MCF 10A (cell line): ENCODE measurements at regions not wholly inside any gene's neighbourhood (a gene's known extent, or its start where the extent isn't known, plus 50 kb on each side); places are given as distances from the start of the nearest gene placed in this dataset.

ENCODE experiments used
- BruUV-seq: library from RNA; stranded (reverse); fragments of 400-500 nt; replicated peaks from 2 replicates; lab custom pipeline; 2021; lab: Mats Ljungman, UMichigan
- CTCF ChIA-PET: fragments of 300-600 bp; sonication (Branson Sonifier 250); formaldehyde crosslinking; extraction: SDS; loops from one replicate; lab custom pipeline; 2021; ENCODE audit warnings: antibody characterized with exemption, inconsistent platforms; lab: Yijun Ruan, JAX
- POLR2A ChIA-PET: fragments of 300-600, 350-650 bp; sonication (Branson Sonifier 250); formaldehyde crosslinking; extraction: SDS; loops from one replicate; lab custom pipeline; 2020; ENCODE audit warnings: antibody characterized with exemption, inconsistent platforms; lab: Yijun Ruan, JAX
- DNase-seq: peaks from one replicate; pipeline ENCODE4 v3.0.0-alpha.2; 2018; ENCODE audit not compliant: unreplicated experiment
- H3K27ac Mint-ChIP-seq: one replicate; pipeline ENCODE4 v1.8.0; 2022; ENCODE audit warnings: mild to moderate bottlenecking, low read depth, mixed read lengths; ENCODE audit not compliant: unreplicated experiment
- H3K27me3 Mint-ChIP-seq: one replicate; pipeline ENCODE4 v1.8.0; 2022; ENCODE audit warnings: mixed read lengths; ENCODE audit not compliant: insufficient read depth, unreplicated experiment
- H3K36me3 Mint-ChIP-seq: one replicate; pipeline ENCODE4 v1.8.0; 2022; ENCODE audit warnings: mild to moderate bottlenecking, moderate library complexity, mixed read lengths; ENCODE audit not compliant: insufficient read depth, unreplicated experiment
- H3K4me1 Mint-ChIP-seq: one replicate; pipeline ENCODE4 v1.8.0; 2022; ENCODE audit warnings: mixed read lengths; ENCODE audit not compliant: insufficient read depth, unreplicated experiment
- H3K4me3 Mint-ChIP-seq: one replicate; pipeline ENCODE4 v1.8.0; 2022; ENCODE audit warnings: mild to moderate bottlenecking, moderate library complexity, mixed read lengths; ENCODE audit not compliant: unreplicated experiment
- H3K9me3 Mint-ChIP-seq: one replicate; pipeline ENCODE4 v1.8.0; 2022; ENCODE audit warnings: mixed read lengths; ENCODE audit not compliant: unreplicated experiment
- intact Hi-C: fragments of 100-400 bp; cut with micrococcal nuclease; formaldehyde crosslinking; loops from 2 replicates; pipeline ENCODE4 v1.14.1; 2022
- TF ChIP-seq, protein P1 (sequence below): fragments of 200-600 bp; IDR thresholded peaks from one replicate; pipeline ENCODE4 v1.8.0; 2022; ENCODE audit warnings: antibody characterized with exemption, mild to moderate bottlenecking; ENCODE audit not compliant: unreplicated experiment

DNA sequence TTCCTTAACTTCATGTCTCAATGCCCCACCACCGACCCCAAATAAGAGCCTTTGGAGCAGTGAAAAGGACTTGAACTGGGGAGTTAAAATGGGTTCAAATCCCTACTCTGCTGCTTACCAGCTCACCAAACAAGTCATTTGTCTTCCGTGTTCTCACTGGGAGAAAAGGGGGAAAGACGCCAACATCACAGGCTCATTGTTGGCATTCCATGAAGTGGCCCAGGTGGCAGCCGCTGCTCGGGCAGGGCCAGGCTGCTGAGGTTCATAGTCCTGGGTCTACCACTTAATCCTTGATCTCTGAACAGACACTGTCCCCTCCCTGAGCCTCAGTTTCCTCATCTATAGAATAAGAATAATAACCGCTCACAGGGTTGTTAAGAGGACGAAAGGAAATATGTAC is 103.0 kb downstream of the APOB start:
- H3K9me3 Mint-ChIP-seq: no peaks in the 10 kb centered on the region
- CTCF ChIA-PET: interaction anchor here (1.6 to 2.4 kb wide), 2 partner anchors 23 to 159 kb away, joined by 6 to 11 read pairs; no protein-coding TSS in a partner anchor
- H3K27me3 Mint-ChIP-seq: peaks cover 28% of the 10 kb centered on the region
- intact Hi-C loops: no loop called here
- H3K4me3 Mint-ChIP-seq: no peak overlapping the region
- no TSS peak for BruUV-seq
- no peak for DNase-seq
- POLR2A ChIA-PET: no interaction called here
- no peak overlapping the region for H3K27ac Mint-ChIP-seq
- TF ChIP-seq, protein P1, sequence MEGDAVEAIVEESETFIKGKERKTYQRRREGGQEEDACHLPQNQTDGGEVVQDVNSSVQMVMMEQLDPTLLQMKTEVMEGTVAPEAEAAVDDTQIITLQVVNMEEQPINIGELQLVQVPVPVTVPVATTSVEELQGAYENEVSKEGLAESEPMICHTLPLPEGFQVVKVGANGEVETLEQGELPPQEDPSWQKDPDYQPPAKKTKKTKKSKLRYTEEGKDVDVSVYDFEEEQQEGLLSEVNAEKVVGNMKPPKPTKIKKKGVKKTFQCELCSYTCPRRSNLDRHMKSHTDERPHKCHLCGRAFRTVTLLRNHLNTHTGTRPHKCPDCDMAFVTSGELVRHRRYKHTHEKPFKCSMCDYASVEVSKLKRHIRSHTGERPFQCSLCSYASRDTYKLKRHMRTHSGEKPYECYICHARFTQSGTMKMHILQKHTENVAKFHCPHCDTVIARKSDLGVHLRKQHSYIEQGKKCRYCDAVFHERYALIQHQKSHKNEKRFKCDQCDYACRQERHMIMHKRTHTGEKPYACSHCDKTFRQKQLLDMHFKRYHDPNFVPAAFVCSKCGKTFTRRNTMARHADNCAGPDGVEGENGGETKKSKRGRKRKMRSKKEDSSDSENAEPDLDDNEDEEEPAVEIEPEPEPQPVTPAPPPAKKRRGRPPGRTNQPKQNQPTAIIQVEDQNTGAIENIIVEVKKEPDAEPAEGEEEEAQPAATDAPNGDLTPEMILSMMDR: no peak
- H3K36me3 Mint-ChIP-seq: no peaks in the 10 kb centered on the region
- no peaks in the 10 kb centered on the region for H3K4me1 Mint-ChIP-seq

DNA sequence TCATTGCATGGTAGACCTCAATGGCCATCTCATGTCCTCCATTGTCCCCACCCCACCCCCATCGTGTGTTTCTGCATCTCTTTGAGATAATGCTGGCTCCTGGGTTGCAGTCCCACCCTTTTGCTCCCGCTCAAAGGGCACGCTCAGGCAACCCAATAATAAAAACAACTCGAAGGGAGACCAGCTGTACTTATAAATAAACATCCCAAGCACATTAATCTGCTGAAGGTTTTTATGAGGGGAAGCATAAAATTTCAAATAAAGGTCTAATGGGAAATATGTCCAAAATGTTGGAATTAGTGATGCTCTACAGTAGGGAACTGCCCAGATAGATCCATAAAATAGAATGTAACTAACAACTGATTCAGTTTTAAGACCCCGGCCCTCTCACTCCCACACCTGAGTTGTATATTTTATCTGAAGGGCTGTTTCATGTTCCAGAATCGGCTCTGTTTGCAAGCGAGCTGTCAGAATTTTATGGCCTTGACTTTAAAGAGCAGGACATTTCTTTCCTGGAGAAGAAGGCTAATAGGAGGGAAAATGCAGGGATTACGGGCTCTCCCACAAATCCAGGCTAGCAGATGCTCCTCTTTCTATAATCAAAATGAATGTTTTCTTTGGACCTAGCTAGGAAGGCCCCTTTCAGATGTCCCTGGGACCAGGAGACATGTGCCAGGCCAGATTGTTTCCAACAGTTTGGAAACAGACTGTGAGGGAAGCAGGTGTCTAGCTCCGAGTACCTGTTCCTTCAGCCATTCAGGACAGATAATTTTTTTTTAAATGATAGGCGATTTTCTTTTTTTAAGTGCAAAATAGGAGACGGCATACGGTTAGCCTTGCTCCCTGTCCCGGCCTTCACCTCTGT is 103.7 kb downstream of the APOB start:
- no TSS peak for BruUV-seq
- ChIA-PET CTCF (interaction anchor here (0.6 to 2.4 kb wide), 3 partner anchors 23 to 649 kb away, joined by 3 to 11 read pairs (median 6); no protein-coding TSS in a partner anchor), POLR2A (interaction anchor here (0.6 kb wide), 1 partner anchor 391 kb away, joined by 3 read pairs; no protein-coding TSS in a partner anchor)
- intact Hi-C loops: no loop called here
- H3K9me3 Mint-ChIP-seq: no peaks in the 10 kb centered on the region
- no peaks in the 10 kb centered on the region for H3K36me3 Mint-ChIP-seq
- no peak overlapping the region for H3K27ac Mint-ChIP-seq
- no peak overlapping the region for H3K4me3 Mint-ChIP-seq
- no peaks in the 10 kb centered on the region for H3K4me1 Mint-ChIP-seq
- H3K27me3 Mint-ChIP-seq: peaks cover 28% of the 10 kb centered on the region
- TF ChIP-seq, protein P1: no peak
- no peak for DNase-seq

DNA sequence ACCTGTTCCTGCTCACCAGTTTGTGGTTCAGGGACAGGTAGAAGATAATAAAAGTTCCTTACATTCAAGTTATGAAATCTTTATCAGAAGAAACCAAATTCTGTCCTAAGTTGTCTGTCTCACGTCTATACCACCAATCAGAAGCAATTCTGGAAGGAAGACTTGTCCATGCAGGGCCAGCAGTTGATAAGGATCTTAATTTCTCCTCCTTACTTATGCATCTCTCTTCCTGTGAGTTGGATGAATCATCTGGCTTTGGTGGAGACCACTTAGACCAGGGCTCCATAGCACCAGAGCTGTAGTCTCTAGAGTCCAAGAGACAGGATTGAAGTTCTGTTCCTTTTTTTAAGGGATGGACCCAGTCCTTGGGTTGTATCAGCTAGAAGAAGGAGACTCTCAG is 106.5 kb downstream of the APOB start:
- Mint-ChIP-seq H3K9me3 (no peaks in the 10 kb centered on the region), H3K36me3 (no peaks in the 10 kb centered on the region), H3K27ac (no peak overlapping the region), H3K4me3 (no peak overlapping the region), H3K4me1 (no peaks in the 10 kb centered on the region), H3K27me3 (peaks cover 28% of the 10 kb centered on the region)
- TF ChIP-seq, protein P1: no peak
- ChIA-PET POLR2A (no interaction called here), CTCF (no interaction called here)
- no peak for DNase-seq
- no TSS peak for BruUV-seq
- intact Hi-C loops: no loop called here

- ChIA-PET CTCF (interaction anchor here (1.2 kb wide), 1 partner anchor 28 kb away, joined by 3 read pairs; no protein-coding TSS in a partner anchor), POLR2A (no interaction called here)
- H3K9me3 Mint-ChIP-seq: no peaks in the 10 kb centered on the region
- TF ChIP-seq, protein P1: no peak
- H3K27ac Mint-ChIP-seq: no peak overlapping the region
- no peaks in the 10 kb centered on the region for H3K36me3 Mint-ChIP-seq
- intact Hi-C loops: no loop called here
- no peak for DNase-seq
- H3K4me3 Mint-ChIP-seq: no peak overlapping the region
- H3K4me1 Mint-ChIP-seq: no peaks in the 10 kb centered on the region
- H3K27me3 Mint-ChIP-seq: peaks cover 15% of the 10 kb centered on the region
- no TSS peak for BruUV-seq
Measured at GRCh38 chr2:20935168-20935775, 108.6 kb downstream of the APOB start.
